ENCODE measurements at regions not wholly inside any gene's neighbourhood (a gene's known extent, or its start where the extent isn't known, plus 50 kb on each side); places are given as distances from the start of the nearest gene placed in this dataset.

- peaks cover 62% of the 10 kb centered on the region for H3K27me3 ChIP-seq (replicated peaks; ENCODE audit: insufficient read depth, low read length)
- H3K9me2 ChIP-seq (replicated peaks; ENCODE audit: insufficient read depth, low read length), result no peaks in the 10 kb centered on the region
- H3K4me1 ChIP-seq (ENCODE audit: low read length), result no peaks in the 10 kb centered on the region
- TF ChIP-seq EZH2 (optimal IDR thresholded peaks at IDR 0.05; ENCODE audit: low read depth, low read length) (no peak), CTCF (IDR thresholded peaks at IDR 0.05; ENCODE audit: low read length) (no peak), EZH2phosphoT487 (IDR thresholded peaks at IDR 0.05; ENCODE audit: low read length) (no peak)
- no peak overlapping the region for H3K27ac ChIP-seq (ENCODE audit: low read length)
- no peaks in the 10 kb centered on the region for H3K36me3 ChIP-seq (replicated peaks; ENCODE audit: insufficient read depth, low read length)
- no peak overlapping the region for H2AFZ ChIP-seq (ENCODE audit: low read length)
- no peaks in the 10 kb centered on the region for H3K9me3 ChIP-seq (replicated peaks; ENCODE audit: insufficient read depth, low read length)
- H3F3A ChIP-seq (ENCODE audit: insufficient read depth, low read length), result no peaks in the 10 kb centered on the region
- DNase-seq, result no peak
- H3K4me3 ChIP-seq (ENCODE audit: low read length), result no peak overlapping the region
- no peak overlapping the region for H3K9ac ChIP-seq (ENCODE audit: low read length)
- H3K4me2 ChIP-seq (ENCODE audit: low read depth, low read length), result no peak overlapping the region
- no peaks in the 10 kb centered on the region for H3K79me2 ChIP-seq (ENCODE audit: low read length)
- H4K20me1 ChIP-seq (ENCODE audit: insufficient read depth, low read length), result no peaks in the 10 kb centered on the region
These were observed 56.0 kb upstream of the DLK1 start for GRCh38 chr14:100670753-100671049.

GRCh38 chr14:100671386-100671901, 55.2 kb upstream of the DLK1 start:
- DNase-seq, result no peak

GRCh38 chr14:100671906-100672305, 54.8 kb upstream of the DLK1 start:
- no peak overlapping the region for H3K27ac ChIP-seq (ENCODE audit: low read length)
- peaks cover 63% of the 10 kb centered on the region for H3K27me3 ChIP-seq (replicated peaks; ENCODE audit: insufficient read depth, low read length)
- no peaks in the 10 kb centered on the region for H3K36me3 ChIP-seq (replicated peaks; ENCODE audit: insufficient read depth, low read length)
- no peaks in the 10 kb centered on the region for H3K4me1 ChIP-seq (ENCODE audit: low read length)
- H3K9me3 ChIP-seq (replicated peaks; ENCODE audit: insufficient read depth, low read length), result no peaks in the 10 kb centered on the region
- H3K4me3 ChIP-seq (ENCODE audit: low read length), result no peak overlapping the region
- TF ChIP-seq EZH2phosphoT487 (IDR thresholded peaks at IDR 0.05; ENCODE audit: low read length), result no peak
- no peak for TF ChIP-seq CTCF (IDR thresholded peaks at IDR 0.05; ENCODE audit: low read length)
- no peak for TF ChIP-seq EZH2 (optimal IDR thresholded peaks at IDR 0.05; ENCODE audit: low read depth, low read length)
- H3K9me2 ChIP-seq (replicated peaks; ENCODE audit: insufficient read depth, low read length), result no peaks in the 10 kb centered on the region
- DNase-seq, result no peak
- no peak overlapping the region for H3K9ac ChIP-seq (ENCODE audit: low read length)
- H2AFZ ChIP-seq (ENCODE audit: low read length), result no peak overlapping the region
- no peaks in the 10 kb centered on the region for H3K79me2 ChIP-seq (ENCODE audit: low read length)
- no peak overlapping the region for H3K4me2 ChIP-seq (ENCODE audit: low read depth, low read length)
- H4K20me1 ChIP-seq (ENCODE audit: insufficient read depth, low read length), result no peaks in the 10 kb centered on the region
- no peaks in the 10 kb centered on the region for H3F3A ChIP-seq (ENCODE audit: insufficient read depth, low read length)

More at GRCh38 chr14:100671386-100671901, 55.2 kb upstream of the DLK1 start:
- H3K36me3 ChIP-seq (replicated peaks; ENCODE audit: insufficient read depth, low read length), result no peaks in the 10 kb centered on the region
- H3K4me3 ChIP-seq (ENCODE audit: low read length), result no peak overlapping the region
- no peaks in the 10 kb centered on the region for H3K4me1 ChIP-seq (ENCODE audit: low read length)
- H3F3A ChIP-seq (ENCODE audit: insufficient read depth, low read length), result no peaks in the 10 kb centered on the region
- TF ChIP-seq EZH2 (optimal IDR thresholded peaks at IDR 0.05; ENCODE audit: low read depth, low read length) (no peak), EZH2phosphoT487 (IDR thresholded peaks at IDR 0.05; ENCODE audit: low read length) (no peak), CTCF (IDR thresholded peaks at IDR 0.05; ENCODE audit: low read length) (no peak)
- peaks cover 65% of the 10 kb centered on the region for H3K27me3 ChIP-seq (replicated peaks; ENCODE audit: insufficient read depth, low read length)
- H4K20me1 ChIP-seq (ENCODE audit: insufficient read depth, low read length), result no peaks in the 10 kb centered on the region
- H3K9ac ChIP-seq (ENCODE audit: low read length), result no peak overlapping the region
- H3K9me2 ChIP-seq (replicated peaks; ENCODE audit: insufficient read depth, low read length), result no peaks in the 10 kb centered on the region
- H3K27ac ChIP-seq (ENCODE audit: low read length), result no peak overlapping the region
- H3K4me2 ChIP-seq (ENCODE audit: low read depth, low read length), result no peak overlapping the region
- no peak overlapping the region for H2AFZ ChIP-seq (ENCODE audit: low read length)
- no peaks in the 10 kb centered on the region for H3K79me2 ChIP-seq (ENCODE audit: low read length)
- H3K9me3 ChIP-seq (replicated peaks; ENCODE audit: insufficient read depth, low read length), result no peaks in the 10 kb centered on the region
